GM18868 (cell line): ENCODE measurements at regions not wholly inside any gene's neighbourhood (a gene's known extent, or its start where the extent isn't known, plus 50 kb on each side); places are given as distances from the start of the nearest gene placed in this dataset.
A peak's percentile ranks its signal among the peaks of the same experiment; 100 is the strongest.

Experiments used
- ATAC-seq: cut with Tn5 transposase; IDR thresholded peaks from one replicate; pipeline ENCODE4 v1.9.1; 2021; ENCODE audit warnings: mild to moderate bottlenecking, moderate library complexity; ENCODE audit not compliant: unreplicated experiment

DNA sequence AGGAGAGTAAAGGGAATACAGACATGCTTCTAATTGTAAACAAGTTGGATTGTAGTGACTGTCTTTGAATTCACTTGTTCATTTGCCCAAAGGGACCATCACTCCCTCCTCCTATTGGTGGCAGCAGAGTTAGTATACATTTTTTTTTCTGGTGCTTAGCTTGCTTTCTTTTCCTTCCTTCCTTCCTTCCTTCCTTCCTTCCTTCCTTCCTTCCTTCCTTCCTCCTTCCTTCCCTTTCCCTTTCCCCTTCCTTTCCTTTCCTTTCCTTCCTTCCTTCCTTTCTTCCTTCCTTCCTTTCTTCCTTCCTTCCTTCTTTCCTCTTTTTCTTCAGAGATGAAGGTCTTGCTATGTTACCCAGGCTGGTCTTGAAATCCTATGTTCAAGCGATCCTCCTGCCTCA lies 94.8 kb upstream of the ATP6AP2 start:
- no peak for ATAC-seq

DNA sequence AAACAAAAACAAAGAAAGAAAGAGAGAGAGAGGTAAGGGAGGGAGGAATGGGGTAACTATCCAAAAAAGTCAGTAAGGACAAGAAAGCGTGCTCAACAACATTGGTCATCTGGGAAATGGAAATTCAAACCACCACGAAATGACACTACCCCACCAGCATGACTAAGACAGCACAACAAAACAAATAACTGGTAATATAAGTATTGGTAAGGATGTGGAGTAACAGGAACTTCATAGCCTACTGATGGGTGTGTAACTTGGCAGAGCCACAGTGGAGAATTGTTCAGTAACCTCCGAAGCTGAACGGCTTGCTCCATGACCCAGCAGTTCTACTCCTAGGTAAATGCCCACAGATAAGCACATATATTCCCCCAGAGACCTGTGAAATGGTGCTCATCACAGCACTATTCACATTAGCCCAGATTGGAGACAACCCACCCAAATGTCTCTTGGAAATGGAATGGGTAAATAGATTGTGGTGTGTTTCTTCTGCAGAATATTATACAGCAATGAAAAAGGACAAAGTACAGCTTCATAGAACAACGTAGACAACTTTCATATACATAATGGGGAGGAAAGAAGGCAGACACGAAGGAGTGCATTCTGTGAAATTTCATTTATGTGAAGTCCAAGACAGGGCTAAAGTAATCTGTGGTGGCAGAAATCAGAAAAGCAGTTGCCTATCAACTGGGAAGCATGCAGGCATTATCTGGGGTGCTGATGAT lies 95.5 kb upstream of the ATP6AP2 start:
- ATAC-seq = no peak

DNA sequence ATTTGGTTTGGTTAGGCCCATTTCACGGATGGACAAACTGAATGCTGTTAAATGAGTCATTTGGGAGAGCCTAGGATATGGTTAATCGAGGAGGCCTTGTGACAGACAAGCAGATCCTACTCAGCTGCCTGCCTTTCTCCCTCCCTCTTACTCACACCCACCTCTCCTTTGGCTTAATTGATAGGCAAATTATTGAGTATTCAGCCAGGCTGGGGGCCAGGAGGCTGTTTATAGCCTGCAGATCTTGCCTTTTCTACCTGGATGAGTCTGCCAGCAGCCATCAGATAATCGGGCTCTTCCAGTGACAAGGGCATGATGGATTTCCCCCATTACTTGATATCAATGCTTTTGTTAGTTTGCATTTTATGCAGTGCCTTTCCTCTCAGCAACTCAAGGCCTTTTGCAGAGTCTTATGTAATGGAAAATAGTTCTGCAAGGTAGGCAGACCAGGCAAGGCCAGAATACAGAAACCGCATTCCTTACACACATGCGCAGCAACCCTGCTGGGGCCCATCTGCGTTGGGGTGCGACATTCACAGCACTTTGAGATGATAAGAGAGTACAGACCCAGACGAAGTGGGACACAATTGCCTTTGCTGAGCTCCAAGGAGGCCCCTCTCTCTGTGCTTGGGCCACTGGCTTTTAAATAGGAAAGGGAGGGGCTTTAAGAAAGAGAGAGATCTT lies 96.2 kb upstream of the ATP6AP2 start:
- no peak for ATAC-seq

DNA sequence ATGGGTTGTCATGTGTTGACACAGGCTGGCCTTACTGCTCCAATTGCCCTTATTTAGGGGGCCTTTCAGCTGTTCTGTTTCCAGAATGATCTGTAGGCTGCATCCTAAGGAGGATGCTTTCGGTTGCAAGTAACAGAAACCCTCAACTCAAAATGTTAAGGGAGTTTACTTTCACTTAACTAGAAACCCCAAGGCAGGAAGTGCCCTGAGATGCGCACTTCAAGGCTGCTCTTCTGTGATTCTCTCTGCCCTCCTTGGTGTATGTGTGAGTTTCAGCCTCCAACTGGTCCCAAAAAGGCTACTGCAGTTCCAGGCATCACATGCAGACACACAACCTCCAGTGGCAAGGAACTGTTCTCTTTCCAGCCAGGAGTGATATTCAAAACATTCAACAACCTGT lies 97.3 kb upstream of the ATP6AP2 start:
- ATAC-seq = no peak

GRCh38 chrX:40479777-40480318 lies 100.9 kb upstream of the ATP6AP2 start:
- ATAC-seq = no peak

- no peak for ATAC-seq
Observed at GRCh38 chrX:40478474-40479065, 102.2 kb upstream of the ATP6AP2 start.

DNA sequence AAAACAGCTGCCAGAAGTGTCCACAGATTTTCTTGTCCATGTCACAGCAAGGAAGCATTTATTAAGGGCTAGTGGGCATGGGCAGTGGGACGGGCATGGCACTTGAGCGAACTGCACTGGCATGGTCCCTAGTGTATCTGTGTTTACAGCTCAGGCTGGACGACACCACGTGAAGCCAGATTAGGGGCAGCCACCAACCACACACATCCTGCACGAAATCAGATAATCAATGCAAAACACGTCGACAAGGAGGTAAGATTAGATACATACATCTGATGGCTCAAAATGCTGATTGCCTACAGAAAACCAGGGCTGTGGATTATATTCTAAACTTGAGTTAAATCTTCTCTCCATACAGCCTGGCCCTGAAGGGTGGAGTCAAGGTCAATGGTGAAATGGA lies 103.8 kb upstream of the ATP6AP2 start:
- no peak for ATAC-seq

DNA sequence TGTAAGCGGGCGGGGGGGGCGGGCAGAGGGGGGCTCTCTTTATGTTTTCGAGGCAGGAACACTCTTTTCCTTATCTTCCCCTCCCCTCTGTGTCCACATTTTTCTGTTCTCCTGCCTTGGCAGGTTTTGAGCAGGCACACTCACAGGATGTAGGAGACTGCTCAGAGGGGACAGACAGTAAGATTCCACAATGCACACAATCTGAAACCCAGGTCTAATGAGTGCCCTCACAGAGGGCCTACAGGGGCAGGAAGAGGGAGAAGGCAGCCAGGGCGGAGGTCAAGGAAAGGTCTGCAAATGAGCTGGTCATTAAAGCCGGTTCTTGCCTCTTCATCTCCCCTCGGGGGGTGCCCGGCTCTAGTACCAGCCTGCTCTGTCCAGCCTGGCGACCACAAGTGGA lies 106.1 kb upstream of the ATP6AP2 start:
- no peak for ATAC-seq

GRCh38 chrX:40474205-40474626 lies 106.6 kb upstream of the ATP6AP2 start:
- ATAC-seq = no peak

DNA sequence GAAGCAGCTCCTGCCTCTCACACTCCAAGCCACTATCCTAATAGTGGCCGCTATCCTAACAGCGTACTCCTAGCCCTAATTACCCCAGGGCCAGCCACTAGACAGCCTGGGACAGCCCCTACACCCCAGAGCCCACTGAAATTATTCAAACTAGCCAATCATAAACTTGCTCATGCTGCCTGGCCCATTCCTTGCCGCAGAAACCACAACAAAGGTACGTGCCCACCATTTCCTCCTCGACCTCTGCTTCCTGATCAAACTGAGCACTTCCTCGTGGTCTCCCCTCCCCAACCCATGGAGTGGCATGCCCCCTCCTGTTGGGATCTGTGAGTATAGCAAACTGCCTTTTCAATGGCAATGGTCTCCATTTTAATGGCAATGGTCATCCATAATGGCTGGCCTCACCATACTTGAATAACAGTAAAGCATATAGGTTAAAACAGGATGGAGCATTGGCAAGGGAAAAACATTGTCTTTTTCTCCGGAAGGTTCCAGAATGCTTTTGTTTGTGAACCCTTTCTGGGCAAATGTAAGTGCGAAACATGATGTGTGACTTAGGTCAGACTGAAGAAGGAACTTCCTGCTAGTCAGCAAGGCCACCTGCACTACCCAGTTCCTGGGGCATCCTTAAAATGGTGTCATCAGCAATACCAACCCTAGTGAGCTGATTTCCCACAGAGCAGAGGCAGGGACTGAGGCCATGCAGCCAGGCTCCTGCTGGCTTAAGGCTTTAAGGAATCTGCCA lies 107.1 kb upstream of the ATP6AP2 start:
- no peak for ATAC-seq

DNA sequence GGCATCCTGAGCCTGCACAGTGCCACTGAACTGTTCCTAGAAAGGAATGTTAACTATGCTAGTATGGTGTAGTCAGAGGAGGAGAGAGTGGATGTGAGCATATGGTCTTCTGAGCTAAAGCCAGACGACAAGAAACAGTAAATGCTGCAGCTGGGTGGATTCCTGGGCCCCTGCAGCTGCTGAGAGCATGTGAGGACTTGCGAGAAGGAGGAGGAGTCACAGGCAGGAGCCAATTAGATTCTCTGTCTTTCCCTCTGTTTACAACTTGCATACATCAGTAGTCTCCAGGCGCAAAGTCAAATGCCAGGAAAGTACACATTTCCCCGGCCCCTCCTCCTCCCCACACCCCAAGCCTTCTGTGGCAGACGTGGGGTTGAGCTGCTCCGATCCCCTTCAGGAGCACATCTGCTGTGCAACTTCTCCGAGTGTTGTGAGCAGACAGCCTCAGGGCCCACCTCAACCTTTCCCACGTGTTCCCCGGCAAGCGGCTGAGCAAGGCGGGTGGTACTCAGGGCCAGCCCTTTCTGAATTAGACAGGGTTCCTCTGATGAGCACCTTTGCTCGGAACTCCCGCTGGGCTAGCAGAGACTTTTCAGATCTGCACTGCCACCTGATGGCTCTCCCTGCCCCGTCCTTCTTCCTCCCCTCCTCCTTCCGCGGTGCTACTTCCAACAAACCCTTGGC lies 108.7 kb upstream of the ATP6AP2 start:
- ATAC-seq = peak; percentile 61

DNA sequence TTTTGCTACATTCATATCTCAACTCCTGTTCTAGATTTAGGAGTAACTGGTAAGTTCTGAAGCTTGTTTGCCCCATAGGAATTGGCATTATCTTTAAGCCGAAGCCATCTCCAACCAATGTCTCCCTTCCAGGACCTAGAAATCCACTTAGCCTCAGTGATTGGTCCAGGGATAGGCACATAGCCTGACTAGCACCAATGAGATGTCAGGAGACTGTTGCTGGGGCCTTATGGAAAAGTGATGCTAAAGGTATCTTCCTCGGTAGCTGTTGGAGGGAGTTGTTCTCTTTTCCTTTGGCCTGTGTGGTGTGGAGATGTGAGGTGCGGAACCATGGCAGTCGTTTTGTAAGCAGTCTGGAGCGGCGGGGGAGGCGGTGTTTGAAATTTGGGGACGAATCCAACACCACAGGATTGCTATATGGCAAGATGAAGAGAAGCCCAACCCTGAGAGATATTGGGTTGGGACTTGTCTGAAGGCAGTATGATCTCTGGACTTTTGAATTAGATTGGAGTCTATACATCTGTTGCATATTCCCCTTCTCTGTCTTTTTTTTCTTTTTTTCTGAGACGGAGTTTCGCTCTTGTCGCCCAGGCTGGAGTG lies 109.8 kb upstream of the ATP6AP2 start:
- ATAC-seq = no peak

DNA sequence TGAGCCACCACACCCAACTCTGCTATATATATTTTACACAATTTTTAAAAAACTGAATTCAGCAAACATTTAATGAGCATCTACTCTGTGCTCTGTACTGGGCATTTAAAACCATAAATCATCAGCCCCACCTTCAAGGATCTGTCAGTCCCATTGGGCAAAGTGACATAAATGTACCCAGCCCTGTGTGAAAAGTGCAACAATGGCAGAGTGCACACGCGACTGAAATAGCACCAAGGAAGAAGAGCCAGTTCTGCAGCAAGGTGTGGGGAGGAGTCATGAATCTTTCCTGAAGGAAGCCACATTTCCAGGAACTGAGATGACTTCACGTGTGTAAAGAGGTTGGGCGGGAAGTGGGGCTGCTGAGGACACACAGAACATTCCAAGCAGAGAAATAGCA lies 111.5 kb upstream of the ATP6AP2 start:
- ATAC-seq = no peak

DNA sequence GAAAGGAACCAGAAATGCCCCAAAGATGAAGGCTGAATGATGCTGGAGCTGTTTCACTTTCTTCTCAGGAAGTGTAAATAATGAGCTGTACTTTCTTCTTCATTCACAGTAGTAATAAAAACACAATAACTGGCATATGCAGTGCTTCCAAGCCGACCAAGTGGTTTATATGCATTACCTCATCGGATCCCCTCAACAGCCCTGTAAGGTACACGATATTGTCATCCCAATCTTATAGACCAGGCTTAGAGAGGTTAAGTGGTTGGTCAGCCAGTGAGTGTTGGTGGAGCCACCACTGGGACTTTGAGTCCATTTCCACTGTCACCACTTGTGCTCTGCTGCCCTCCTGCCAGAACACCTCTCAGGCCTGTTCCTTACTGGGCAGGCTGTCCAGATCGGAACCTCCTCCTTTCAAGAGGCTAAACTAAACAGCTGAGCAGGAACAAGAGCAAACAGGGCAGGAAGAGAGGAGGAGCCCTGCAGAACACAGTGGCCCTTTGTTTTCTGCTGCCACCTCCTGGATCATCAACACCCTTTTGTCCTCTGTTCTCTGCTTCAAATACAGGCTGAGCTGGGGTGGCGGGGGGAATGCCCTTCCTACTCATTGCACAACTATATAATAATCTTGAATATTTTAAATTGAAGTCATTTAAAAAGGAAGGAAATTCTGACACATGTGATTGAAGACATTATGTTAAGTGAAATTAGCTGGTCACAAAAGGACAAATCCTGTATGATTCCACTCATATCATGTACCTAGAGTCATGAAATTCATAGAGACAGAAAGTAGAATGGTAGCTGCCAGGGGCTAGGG lies 112.5 kb upstream of the ATP6AP2 start:
- peak; percentile 79 for ATAC-seq

DNA sequence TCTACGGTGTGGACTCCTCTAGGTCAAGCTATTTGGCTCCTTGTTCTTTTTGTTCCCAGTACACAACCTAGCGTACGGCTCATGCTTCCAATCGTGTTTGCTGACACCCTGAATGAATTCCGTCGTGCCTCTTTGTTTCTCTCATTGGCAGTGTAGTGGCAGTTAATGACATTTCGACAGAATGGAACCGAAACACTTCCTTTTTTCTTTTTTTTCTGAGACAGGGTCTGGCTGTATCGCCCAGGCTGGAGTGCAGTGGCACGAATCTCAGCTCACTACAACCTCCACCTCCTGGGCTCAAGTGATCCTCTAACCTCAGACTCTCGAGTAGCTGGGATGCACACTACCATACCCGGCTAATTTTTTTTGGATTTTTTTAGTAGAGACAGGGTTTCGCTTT lies 113.3 kb upstream of the ATP6AP2 start:
- no peak for ATAC-seq

GRCh38 chrX:40465735-40466551 lies 114.8 kb upstream of the ATP6AP2 start:
- ATAC-seq = no peak

- no peak for ATAC-seq
Observed at GRCh38 chrX:40462795-40463194, 118.0 kb upstream of the ATP6AP2 start.

- ATAC-seq = no peak
Observed at GRCh38 chrX:40460926-40461325, 119.8 kb upstream of the ATP6AP2 start.
